IMR-90 (cell line): ENCODE measurements at regions not wholly inside any gene's neighbourhood (a gene's known extent, or its start where the extent isn't known, plus 50 kb on each side); places are given as distances from the start of the nearest gene placed in this dataset.
"Not testable (repeated sequence)": the region's sequence is repeated elsewhere in the genome, so short reads cannot be mapped to it uniquely, and the experiment has no call there.

Experiments used
- ATAC-seq: fragments of 200-7000 bp; cut with Tn5 transposase; 2 replicates; pipeline ENCODE4 v1.9.1; 2020; ENCODE audit warnings: low read depth, mild to moderate bottlenecking, moderate library complexity
- BruUV-seq: library from RNA; stranded (reverse); fragments of 400-500 nt; replicated peaks from 2 replicates; lab custom pipeline; 2021; lab: Mats Ljungman, UMichigan
- CTCF ChIA-PET: fragments of 300-600 bp; formaldehyde crosslinking; extraction: SDS; loops from one replicate; lab custom pipeline; 2021; ENCODE audit warnings: antibody characterized with exemption; lab: Yijun Ruan, JAX
- POLR2A ChIA-PET: fragments of 300-600 bp; sonication (Branson Sonifier 250); formaldehyde crosslinking; loops from one replicate; lab custom pipeline; 2022; ENCODE audit warnings: antibody characterized with exemption; ENCODE audit not compliant: unreplicated experiment; lab: Charles Lee
- DNase-seq: peaks from one replicate; pipeline ENCODE4 v3.0.0; 2013
- H2AFZ ChIP-seq: replicated peaks from 2 replicates; pipeline ENCODE3; 2013; ENCODE audit warnings: low read length, mild to moderate bottlenecking; ENCODE audit not compliant: poor library complexity
- H2AK5ac ChIP-seq: 2 replicates; pipeline ENCODE4 v1.6.1; 2013; ENCODE audit warnings: low read depth, low read length, inconsistent platforms
- H2AK9ac ChIP-seq: replicated peaks from 2 replicates; pipeline ENCODE3; 2013; ENCODE audit warnings: mild to moderate bottlenecking, low read depth, low read length, moderate library complexity; ENCODE audit not compliant: poor library complexity
- H2BK120ac ChIP-seq: 2 replicates; pipeline ENCODE4 v1.6.1; 2013; ENCODE audit warnings: low read depth, low read length, inconsistent platforms
- H2BK15ac ChIP-seq: 3 replicates; pipeline ENCODE4 v1.6.1; 2013; ENCODE audit warnings: low read depth, low read length, inconsistent platforms
- H2BK20ac ChIP-seq: 2 replicates; pipeline ENCODE4 v1.6.1; 2013; ENCODE audit warnings: low read depth, mild to moderate bottlenecking, inconsistent platforms, low read length, moderate library complexity
- H2BK5ac ChIP-seq: 2 replicates; pipeline ENCODE4 v1.6.1; 2013; ENCODE audit warnings: mild to moderate bottlenecking, low read depth, low read length, inconsistent platforms; ENCODE audit not compliant: poor library complexity, severe bottlenecking
- H3K14ac ChIP-seq: replicated peaks from 2 replicates; pipeline ENCODE4 v1.6.1; 2013; ENCODE audit warnings: low read depth, low read length, inconsistent platforms
- H3K18ac ChIP-seq: 2 replicates; pipeline ENCODE4 v1.6.1; 2013; ENCODE audit warnings: low read depth, low read length, control low read depth
- H3K23ac ChIP-seq: 2 replicates; pipeline ENCODE4 v1.6.1; 2013; ENCODE audit warnings: low read depth, low read length, inconsistent platforms
- H3K27ac ChIP-seq: 2 replicates; pipeline ENCODE4 v1.5.1; 2013; ENCODE audit warnings: mild to moderate bottlenecking, control low read depth, low read length; ENCODE audit not compliant: insufficient read depth
- H3K27me3 ChIP-seq: 2 replicates; pipeline ENCODE4 v1.6.1; 2013; ENCODE audit warnings: low read length; ENCODE audit not compliant: control insufficient read depth, insufficient read depth
- H3K36me3 ChIP-seq: 2 replicates; pipeline ENCODE4 v1.6.1; 2013; ENCODE audit warnings: low read length, mixed read lengths; ENCODE audit not compliant: control insufficient read depth, insufficient read depth
- H3K4ac ChIP-seq: 2 replicates; pipeline ENCODE4 v1.6.1; 2013; ENCODE audit warnings: low read depth, low read length, inconsistent platforms
- H3K4me1 ChIP-seq: 2 replicates; pipeline ENCODE4 v1.6.1; 2013; ENCODE audit warnings: low read length, mixed read lengths; ENCODE audit not compliant: control insufficient read depth, insufficient read depth
- H3K4me2 ChIP-seq: 2 replicates; pipeline ENCODE4 v1.6.1; 2013; ENCODE audit warnings: low read depth, mild to moderate bottlenecking, control low read depth, low read length, moderate library complexity
- H3K4me3 ChIP-seq: 2 replicates; pipeline ENCODE4 v1.5.1; 2013; ENCODE audit warnings: low read depth, mild to moderate bottlenecking, control low read depth, low read length, moderate library complexity; ENCODE audit not compliant: insufficient read depth
- H3K56ac ChIP-seq: 2 replicates; pipeline ENCODE4 v1.6.1; 2013; ENCODE audit warnings: low read length, inconsistent platforms; ENCODE audit not compliant: insufficient read depth; ENCODE audit errors: extremely low read depth
- H3K79me1 ChIP-seq, 2 experiments: 2 replicates each; pipeline ENCODE4 v1.6.1; 2013; ENCODE audit warnings: low read length in 2 of 2, inconsistent platforms in 1 of 2, low read depth in 1 of 2
- H3K9ac ChIP-seq: 2 replicates; pipeline ENCODE4 v1.6.1; 2013; ENCODE audit warnings: low read depth, low read length, control low read depth
- H3K9me1 ChIP-seq: 2 replicates; pipeline ENCODE4 v1.6.1; 2013; ENCODE audit warnings: low read length, inconsistent platforms; ENCODE audit not compliant: insufficient read depth
- H3K9me3 ChIP-seq: 2 replicates; pipeline ENCODE4 v1.6.1; 2013; ENCODE audit warnings: low read length; ENCODE audit not compliant: control insufficient read depth, insufficient read depth
- H4K20me1 ChIP-seq: 2 replicates; pipeline ENCODE4 v1.6.1; 2013; ENCODE audit warnings: low read length, inconsistent platforms; ENCODE audit not compliant: insufficient read depth
- H4K5ac ChIP-seq: 2 replicates; pipeline ENCODE4 v1.6.1; 2013; ENCODE audit warnings: mild to moderate bottlenecking, low read depth, low read length, control low read depth
- H4K8ac ChIP-seq, 2 experiments: 2 replicates each; pipeline ENCODE4 v1.6.1; 2013; ENCODE audit warnings: low read depth in 2 of 2, low read length in 2 of 2, control low read depth in 1 of 2, inconsistent platforms in 1 of 2
- H4K91ac ChIP-seq: 2 replicates; pipeline ENCODE4 v1.6.1; 2013; ENCODE audit warnings: low read depth, low read length, inconsistent platforms; ENCODE audit not compliant: insufficient read depth
- WGBS, 2 experiments: methylation state at CpG; one replicate each; pipeline versions ENCODE4 v1.1.5 to v1.1.7; 2013; ENCODE audit warnings: missing lambda C conversion rate in 2 of 2; ENCODE audit not compliant: insufficient read length in 1 of 2; ENCODE audit errors: extremely low coverage in 2 of 2; 5-methylcytosine and 5-hydroxymethylcytosine counted together
- dilution Hi-C: fragments of 300-500 bp; cut with HindIII; formaldehyde crosslinking; loops from one replicate; pipeline ENCODE4 v1.14.3; 2018; ENCODE audit warnings: low sequenced_read_pairs; ENCODE audit not compliant: unreplicated experiment
- in situ Hi-C: fragments of 300-500 bp; cut with MboI; formaldehyde crosslinking; loops from 3 replicates; pipeline ENCODE4 v1.14.3; 2019; ENCODE audit warnings: low sequenced_read_pairs, inconsistent platforms, mixed read lengths
- intact Hi-C: fragments of 100-400 bp; cut with micrococcal nuclease; formaldehyde crosslinking; loops from 2 replicates; pipeline ENCODE4 v1.10.0; 2022

DNA sequence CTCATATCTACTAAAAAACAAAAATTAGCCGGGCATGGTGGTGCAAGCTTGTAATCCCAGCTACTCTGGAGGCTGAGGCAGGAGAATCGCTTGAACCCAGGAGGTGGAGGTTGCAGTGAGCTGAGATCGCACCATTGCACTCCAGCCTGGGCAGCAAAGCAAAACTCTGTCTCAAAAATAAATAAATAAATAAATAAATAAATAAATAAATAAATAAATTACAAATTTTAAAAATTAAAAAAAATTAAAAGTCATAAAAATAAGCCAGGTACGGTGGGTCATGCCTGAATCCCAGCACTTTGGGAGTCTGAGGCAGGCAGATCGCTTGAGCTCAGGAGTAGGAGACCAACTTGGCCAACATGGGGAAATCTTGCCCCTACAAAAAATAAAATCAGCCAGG lies 59.7 kb upstream of the SH3GLB1 start:
- not testable (repeated sequence) for BruUV-seq

More for the DNA sequence above, 59.7 kb upstream of the SH3GLB1 start:
- H3K18ac ChIP-seq, H4K20me1 ChIP-seq, H3K56ac ChIP-seq, H2AFZ ChIP-seq, DNase-seq, H3K79me1 ChIP-seq, in situ Hi-C loops, H2BK20ac ChIP-seq, H4K91ac ChIP-seq, H2BK15ac ChIP-seq, ATAC-seq, H3K9me3 ChIP-seq, H3K14ac ChIP-seq, intact Hi-C loops, dilution Hi-C loops, H3K4me1 ChIP-seq, H3K4ac ChIP-seq, H4K5ac ChIP-seq, H2BK5ac ChIP-seq, H3K27me3 ChIP-seq, H2AK9ac ChIP-seq, H3K4me2 ChIP-seq, H3K23ac ChIP-seq, H2BK120ac ChIP-seq, POLR2A ChIA-PET, H2AK5ac ChIP-seq, H3K36me3 ChIP-seq, H3K9ac ChIP-seq, H3K27ac ChIP-seq, H3K4me3 ChIP-seq, H4K8ac ChIP-seq, H3K9me1 ChIP-seq: not testable (repeated sequence)
- WGBS, 2 experiments, result no CpG with 5 or more reads among the region's 5 CpGs
- CTCF ChIA-PET, result interaction anchor here (1.4 kb wide), 1 partner anchor 12 kb away, joined by 3 read pairs; no protein-coding TSS in a partner anchor
